CD14-positive monocyte (primary cell): ENCODE measurements at regions not wholly inside any gene's neighbourhood (a gene's known extent, or its start where the extent isn't known, plus 50 kb on each side); places are given as distances from the start of the nearest gene placed in this dataset.
A peak's percentile ranks its signal among the peaks of the same experiment; 100 is the strongest.

ENCODE experiments used
- DNase-seq, 3 donors: peaks; one replicate each; pipeline ENCODE4 v3.0.0-alpha.2; 2011 to 2022
- H2AFZ ChIP-seq: 2 replicates; pipeline ENCODE4 v1.6.0; 2012; ENCODE audit warnings: mild to moderate bottlenecking, low read depth, low read length, inconsistent platforms; ENCODE audit not compliant: insufficient read depth, poor library complexity, severe bottlenecking
- H3K27ac ChIP-seq, 2 donors: 1 replicate in 1 of 2; 2 replicates in 1 of 2; pipeline ENCODE4 v1.5.1; 2012 to 2013; ENCODE audit warnings: low read length in 2 of 2, control low read depth in 1 of 2, inconsistent platforms in 1 of 2, low read depth in 1 of 2, mild to moderate bottlenecking in 1 of 2
- H3K27me3 ChIP-seq, 2 donors: one replicate each; pipeline versions ENCODE4 v1.6.0 to v1.6.1; 2011 to 2013; ENCODE audit warnings: low read length in 2 of 2; ENCODE audit not compliant: control insufficient read depth in 2 of 2, insufficient read depth in 2 of 2
- H3K36me3 ChIP-seq, 2 donors: replicated peaks in 1 of 2; 1 replicate in 1 of 2; 2 replicates in 1 of 2; pipeline versions ENCODE4 v1.5.1 to v1.6.1; 2012 to 2013; ENCODE audit warnings: low read length in 2 of 2, control low read depth in 1 of 2, inconsistent platforms in 1 of 2, mild to moderate bottlenecking in 1 of 2; ENCODE audit not compliant: insufficient read depth in 2 of 2, control insufficient read depth in 1 of 2
- H3K4me1 ChIP-seq, 2 donors: 1 replicate in 1 of 2; 2 replicates in 1 of 2; pipeline versions ENCODE4 v1.5.1 to v1.6.1; 2012 to 2013; ENCODE audit warnings: low read length in 2 of 2, control low read depth in 1 of 2, inconsistent platforms in 1 of 2, mild to moderate bottlenecking in 1 of 2, moderate library complexity in 1 of 2; ENCODE audit not compliant: insufficient read depth in 2 of 2, control insufficient read depth in 1 of 2
- H3K4me2 ChIP-seq: replicated peaks from 2 replicates; pipeline ENCODE3; 2012; ENCODE audit warnings: low read length, moderate library complexity, mild to moderate bottlenecking; ENCODE audit not compliant: poor library complexity, severe bottlenecking; ENCODE audit errors: extremely low read depth
- H3K4me3 ChIP-seq, 3 experiments: fragments of 200-600 bp in 1 of 3; sonication (generic) in 1 of 3; replicated peaks in 1 of 3; 1 replicate in 2 of 3; 2 replicates in 1 of 3; pipeline ENCODE4 v1.5.1; 2011 to 2013; ENCODE audit warnings: low read length in 3 of 3, mild to moderate bottlenecking in 3 of 3, control low read depth in 2 of 3, low read depth in 2 of 3, inconsistent platforms in 1 of 3, moderate library complexity in 1 of 3
- H3K79me2 ChIP-seq: 2 replicates; pipeline ENCODE4 v1.6.0; 2012; ENCODE audit warnings: mild to moderate bottlenecking, control low read depth, inconsistent platforms, low read length, moderate library complexity; ENCODE audit not compliant: insufficient read depth
- H3K9ac ChIP-seq: 2 replicates; pipeline ENCODE4 v1.6.0; 2017; ENCODE audit warnings: low read length, mild to moderate bottlenecking; ENCODE audit not compliant: insufficient read depth, poor library complexity, severe bottlenecking
- H3K9me3 ChIP-seq, 2 donors: replicated peaks in 1 of 2; 1 replicate in 1 of 2; 2 replicates in 1 of 2; pipeline versions ENCODE4 v1.5.1 to v1.6.1; 2012 to 2013; ENCODE audit warnings: low read length in 2 of 2, control low read depth in 1 of 2; ENCODE audit not compliant: control insufficient read depth in 1 of 2, insufficient read depth in 1 of 2
- H4K20me1 ChIP-seq: 2 replicates; pipeline ENCODE4 v1.6.0; 2012; ENCODE audit warnings: mild to moderate bottlenecking, low read length, control low read depth, moderate library complexity; ENCODE audit not compliant: insufficient read depth
- H3K27ac Mint-ChIP-seq, 7 donors: one replicate each; pipeline ENCODE4 v1.8.0; 2020; ENCODE audit warnings: mild to moderate bottlenecking in 7 of 7, mixed read lengths in 7 of 7, moderate library complexity in 6 of 7, inconsistent platforms in 2 of 7
- H3K27me3 Mint-ChIP-seq, 3 donors: one replicate each; pipeline ENCODE4 v1.8.0; 2021 to 2022; ENCODE audit warnings: low read depth in 3 of 3, mild to moderate bottlenecking in 3 of 3, mixed read lengths in 3 of 3, moderate library complexity in 3 of 3, inconsistent platforms in 1 of 3
- H3K36me3 Mint-ChIP-seq, 2 donors: one replicate each; pipeline ENCODE4 v1.8.0; 2020; ENCODE audit warnings: mixed read lengths in 2 of 2, inconsistent platforms in 1 of 2, mild to moderate bottlenecking in 1 of 2
- H3K4me1 Mint-ChIP-seq: one replicate; pipeline ENCODE4 v1.8.0; 2020; ENCODE audit warnings: mild to moderate bottlenecking, mixed read lengths
- H3K4me3 Mint-ChIP-seq, 2 donors: one replicate each; pipeline ENCODE4 v1.8.0; 2020; ENCODE audit warnings: mild to moderate bottlenecking in 2 of 2, mixed read lengths in 2 of 2, moderate library complexity in 1 of 2
- H3K9me3 Mint-ChIP-seq, 7 donors: one replicate each; pipeline ENCODE4 v1.8.0; 2020 to 2022; ENCODE audit warnings: mixed read lengths in 7 of 7, mild to moderate bottlenecking in 6 of 7, moderate library complexity in 6 of 7, inconsistent platforms in 2 of 7
- WGBS: methylation state at CpG from one replicate; pipeline ENCODE4 v1.1.5; 2013; ENCODE audit warnings: missing lambda C conversion rate; ENCODE audit not compliant: insufficient coverage; 5-methylcytosine and 5-hydroxymethylcytosine counted together
- intact Hi-C, 2 donors: fragments of 100-400 bp; cut with micrococcal nuclease; formaldehyde crosslinking; loops; one replicate each; pipeline versions ENCODE4 v1.15.0 to v1.15.1; 2023
- TF ChIP-seq, protein P1 (sequence below): fragments of 200-600 bp; IDR thresholded peaks from one replicate; pipeline ENCODE4 v1.8.0; 2022; ENCODE audit warnings: antibody characterized with exemption, mild to moderate bottlenecking

- Histone ChIP-seq H3K9me3 (no peaks in the 10 kb centered on the region), H2AFZ (no peak overlapping the region), H3K4me3 (no peak overlapping the region), H3K4me1 (peaks cover 0 to 14% of the 10 kb centered on the region in 2 donors), H3K9ac (no peak overlapping the region), H4K20me1 (no peaks in the 10 kb centered on the region), H3K36me3 (no peaks in the 10 kb centered on the region), H3K27me3 (no peaks in the 10 kb centered on the region), H3K27ac (no peak overlapping the region), H3K79me2 (no peaks in the 10 kb centered on the region), H3K4me2 (no peak overlapping the region)
- Mint-ChIP-seq H3K27ac (peak overlapping the region in 5 of 7 donors; percentile 53 to 91 (median 81)), H3K9me3 (peaks cover 0 to 2% (median 0%) of the 10 kb centered on the region in 7 donors), H3K4me1 (peaks cover 13% of the 10 kb centered on the region), H3K27me3 (no peaks in the 10 kb centered on the region), H3K4me3 (no peak overlapping the region), H3K36me3 (no peaks in the 10 kb centered on the region)
- intact Hi-C loops, result no loop called here
- TF ChIP-seq, protein P1, sequence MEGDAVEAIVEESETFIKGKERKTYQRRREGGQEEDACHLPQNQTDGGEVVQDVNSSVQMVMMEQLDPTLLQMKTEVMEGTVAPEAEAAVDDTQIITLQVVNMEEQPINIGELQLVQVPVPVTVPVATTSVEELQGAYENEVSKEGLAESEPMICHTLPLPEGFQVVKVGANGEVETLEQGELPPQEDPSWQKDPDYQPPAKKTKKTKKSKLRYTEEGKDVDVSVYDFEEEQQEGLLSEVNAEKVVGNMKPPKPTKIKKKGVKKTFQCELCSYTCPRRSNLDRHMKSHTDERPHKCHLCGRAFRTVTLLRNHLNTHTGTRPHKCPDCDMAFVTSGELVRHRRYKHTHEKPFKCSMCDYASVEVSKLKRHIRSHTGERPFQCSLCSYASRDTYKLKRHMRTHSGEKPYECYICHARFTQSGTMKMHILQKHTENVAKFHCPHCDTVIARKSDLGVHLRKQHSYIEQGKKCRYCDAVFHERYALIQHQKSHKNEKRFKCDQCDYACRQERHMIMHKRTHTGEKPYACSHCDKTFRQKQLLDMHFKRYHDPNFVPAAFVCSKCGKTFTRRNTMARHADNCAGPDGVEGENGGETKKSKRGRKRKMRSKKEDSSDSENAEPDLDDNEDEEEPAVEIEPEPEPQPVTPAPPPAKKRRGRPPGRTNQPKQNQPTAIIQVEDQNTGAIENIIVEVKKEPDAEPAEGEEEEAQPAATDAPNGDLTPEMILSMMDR, result no peak
- no peak for DNase-seq
- 88% methylated on average over 2 of the region's 4 CpGs for WGBS
Observed at GRCh38 chr2:155633060-155633839, 699.3 kb downstream of the NR4A2 start.

DNA sequence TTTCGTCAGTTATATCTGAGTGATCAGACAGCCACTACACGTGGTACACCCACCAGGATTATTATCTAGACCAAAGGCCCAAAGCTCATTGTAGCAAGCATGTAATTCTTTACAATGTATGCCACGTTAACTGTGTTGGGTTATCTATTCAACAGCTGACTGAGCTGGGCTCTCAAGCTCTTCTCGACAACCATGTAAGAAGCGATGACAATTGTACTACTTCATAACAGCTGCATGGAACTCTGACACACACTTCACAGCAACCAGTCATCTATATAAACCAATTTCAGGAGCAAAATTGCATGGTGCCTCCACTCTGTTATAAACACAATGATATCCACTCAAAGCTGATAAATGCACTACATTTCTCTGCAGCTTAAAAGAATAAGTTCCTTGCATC is 701.8 kb downstream of the NR4A2 start:
- no peaks in the 10 kb centered on the region for H3K36me3 Mint-ChIP-seq
- no peaks in the 10 kb centered on the region for H4K20me1 ChIP-seq
- peaks cover 0 to 14% of the 10 kb centered on the region in 2 donors for H3K4me1 ChIP-seq
- no peak overlapping the region for H3K27ac Mint-ChIP-seq
- no peaks in the 10 kb centered on the region for H3K36me3 ChIP-seq
- intact Hi-C loops, result no loop called here
- WGBS, result 79% methylated on average over 5 of the region's 5 CpGs
- H3K9ac ChIP-seq, result no peak overlapping the region
- no peak overlapping the region for H3K4me3 ChIP-seq
- no peaks in the 10 kb centered on the region for H3K79me2 ChIP-seq
- peaks cover 0 to 2% (median 0%) of the 10 kb centered on the region in 3 donors for H3K27me3 Mint-ChIP-seq
- H2AFZ ChIP-seq, result no peak overlapping the region
- H3K9me3 Mint-ChIP-seq, result peaks cover 0 to 7% (median 2%) of the 10 kb centered on the region in 7 donors
- H3K27ac ChIP-seq, result no peak overlapping the region
- no peaks in the 10 kb centered on the region for H3K9me3 ChIP-seq
- peaks cover 13% of the 10 kb centered on the region for H3K4me1 Mint-ChIP-seq
- DNase-seq, result no peak
- no peak overlapping the region for H3K4me3 Mint-ChIP-seq
- H3K27me3 ChIP-seq, result no peaks in the 10 kb centered on the region
- TF ChIP-seq, protein P1, result no peak
- H3K4me2 ChIP-seq, result no peak overlapping the region
